ENCODE measurements at regions not wholly inside any gene's neighbourhood (a gene's known extent, or its start where the extent isn't known, plus 50 kb on each side); places are given as distances from the start of the nearest gene placed in this dataset.

- no peak for TF ChIP-seq SUZ12 (IDR thresholded peaks at IDR 0.05; ENCODE audit: extremely low read depth, insufficient read depth, insufficient read length)
- TF ChIP-seq YY1 (IDR thresholded peaks at IDR 0.05; ENCODE audit: insufficient read depth, insufficient read length), result no peak
- TF ChIP-seq ZNF274 (IDR thresholded peaks at IDR 0.05; ENCODE audit: low read depth, low read length), result no peak
These were observed 162.8 kb upstream of the ARX start for GRCh38 chrX:25178555-25178954.

Data from NT2/D1 (cell line).